Ramos (cell line): ENCODE measurements at regions not wholly inside any gene's neighbourhood (a gene's known extent, or its start where the extent isn't known, plus 50 kb on each side); places are given as distances from the start of the nearest gene placed in this dataset.
"Not testable (repeated sequence)": the region's sequence is repeated elsewhere in the genome, so short reads cannot be mapped to it uniquely, and the experiment has no call there.

Source experiments
- in situ Hi-C: fragments of 300-500 bp; cut with MboI; formaldehyde crosslinking; loops from one replicate; pipeline ENCODE4 v1.14.3; 2022; ENCODE audit warnings: low sequenced_read_pairs; ENCODE audit not compliant: unreplicated experiment

DNA sequence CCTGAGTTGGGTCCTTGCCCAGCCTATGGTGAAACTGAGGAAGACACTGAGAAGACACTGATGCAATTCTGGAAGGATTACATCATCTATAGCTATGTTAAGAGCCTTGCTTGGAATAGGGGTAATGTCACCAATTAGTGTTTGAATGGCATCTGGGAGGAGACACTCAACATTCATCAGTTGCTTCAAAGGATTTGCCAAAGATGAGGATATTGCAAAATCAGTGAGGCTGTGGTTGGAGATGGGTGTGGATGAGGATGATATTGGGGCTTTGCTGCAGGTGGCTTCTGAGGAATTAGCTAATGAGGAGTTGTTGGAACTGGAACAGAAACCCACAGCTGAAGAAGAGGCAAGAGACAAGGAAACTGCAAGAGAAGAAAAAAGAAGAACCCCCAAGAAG lies 146.7 kb upstream of the SP4 start:
- in situ Hi-C loops: loop anchor here (25.0 kb wide), 1 partner anchor 731 kb away; no protein-coding TSS in a partner anchor

DNA sequence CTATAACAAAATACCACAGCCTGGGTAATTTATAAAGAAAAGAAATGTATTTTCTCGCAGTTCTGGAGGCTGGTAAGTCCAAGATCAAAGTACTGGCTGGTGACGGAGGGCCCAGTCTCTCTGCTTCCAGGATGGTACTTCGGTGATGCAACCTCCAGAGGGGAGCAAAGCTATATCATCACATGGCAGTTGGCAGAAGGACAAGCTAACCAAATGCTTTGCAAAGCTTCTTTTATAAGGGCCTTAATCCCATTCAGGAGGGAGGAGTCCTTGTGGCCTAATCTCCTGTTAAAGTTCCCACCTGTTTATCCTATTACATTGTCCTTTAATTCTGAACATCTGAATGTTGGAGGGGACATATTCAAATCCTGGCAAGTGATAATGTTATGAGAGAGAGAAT lies 134.1 kb upstream of the SP4 start:
- in situ Hi-C loops: loop anchor here (25.0 kb wide), 1 partner anchor 719 kb away; no protein-coding TSS in a partner anchor

GRCh38 chr7:21299766-21300165 lies 128.1 kb upstream of the SP4 start:
- in situ Hi-C loops: loop anchor here (25.0 kb wide), 1 partner anchor 713 kb away; no protein-coding TSS in a partner anchor

GRCh38 chr7:21300692-21301091 lies 127.2 kb upstream of the SP4 start:
- in situ Hi-C loops: no loop called here

DNA sequence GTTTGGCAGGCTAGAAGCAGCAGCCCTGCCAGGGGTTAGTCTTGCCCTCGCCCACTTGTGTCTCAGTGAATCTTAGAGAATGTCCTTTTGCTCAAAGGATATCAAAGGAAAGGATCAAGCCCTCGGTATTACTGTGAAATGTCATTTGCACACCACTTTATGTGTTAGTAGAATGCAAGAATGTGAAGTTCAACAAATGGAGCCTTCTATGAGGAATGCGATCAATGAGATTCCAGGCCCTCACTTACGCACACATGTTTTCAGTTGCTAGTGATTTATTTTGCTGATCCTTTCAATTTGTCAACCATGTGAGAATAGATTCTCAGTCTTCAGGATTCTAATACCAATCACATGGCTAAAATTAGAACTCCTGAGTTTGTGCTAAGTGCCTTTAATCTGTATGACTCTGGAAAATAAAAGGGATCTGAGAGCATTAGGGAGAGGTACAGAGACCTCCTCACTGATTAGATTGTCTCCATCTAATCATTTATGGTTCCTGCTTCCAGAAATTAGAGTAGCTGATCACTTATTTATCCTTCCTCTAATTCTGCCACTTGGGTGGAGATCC lies 123.0 kb upstream of the SP4 start:
- in situ Hi-C loops: no loop called here

- in situ Hi-C loops: no loop called here
These were observed 122.2 kb upstream of the SP4 start for GRCh38 chr7:21305455-21306235.

- in situ Hi-C loops: no loop called here
These were observed 112.9 kb upstream of the SP4 start for GRCh38 chr7:21314954-21315353.

GRCh38 chr7:21317966-21318915 lies 109.6 kb upstream of the SP4 start:
- in situ Hi-C loops: no loop called here

DNA sequence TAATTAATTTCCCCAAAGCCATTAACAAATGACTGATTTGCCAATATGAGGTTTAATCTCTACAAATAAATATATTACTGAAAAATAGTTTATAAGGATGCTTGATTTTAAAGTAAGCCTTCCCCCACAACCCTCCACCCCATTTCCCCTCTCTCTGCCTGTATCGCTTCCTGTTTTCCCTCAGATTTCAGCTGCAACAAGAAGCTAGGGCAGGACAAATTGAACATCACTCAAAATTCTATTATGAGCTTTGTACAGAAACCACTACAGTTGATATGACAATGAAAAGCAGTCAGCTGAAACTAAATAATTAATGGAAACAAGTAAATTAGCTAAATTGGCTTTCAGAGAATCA lies 109.0 kb upstream of the SP4 start:
- in situ Hi-C loops: no loop called here

GRCh38 chr7:21326241-21326640 lies 101.6 kb upstream of the SP4 start:
- in situ Hi-C loops: no loop called here

- in situ Hi-C loops: no loop called here
These were observed 101.0 kb upstream of the SP4 start for GRCh38 chr7:21326921-21327320.

- in situ Hi-C loops: no loop called here
These were observed 100.2 kb upstream of the SP4 start for GRCh38 chr7:21327422-21328409.

DNA sequence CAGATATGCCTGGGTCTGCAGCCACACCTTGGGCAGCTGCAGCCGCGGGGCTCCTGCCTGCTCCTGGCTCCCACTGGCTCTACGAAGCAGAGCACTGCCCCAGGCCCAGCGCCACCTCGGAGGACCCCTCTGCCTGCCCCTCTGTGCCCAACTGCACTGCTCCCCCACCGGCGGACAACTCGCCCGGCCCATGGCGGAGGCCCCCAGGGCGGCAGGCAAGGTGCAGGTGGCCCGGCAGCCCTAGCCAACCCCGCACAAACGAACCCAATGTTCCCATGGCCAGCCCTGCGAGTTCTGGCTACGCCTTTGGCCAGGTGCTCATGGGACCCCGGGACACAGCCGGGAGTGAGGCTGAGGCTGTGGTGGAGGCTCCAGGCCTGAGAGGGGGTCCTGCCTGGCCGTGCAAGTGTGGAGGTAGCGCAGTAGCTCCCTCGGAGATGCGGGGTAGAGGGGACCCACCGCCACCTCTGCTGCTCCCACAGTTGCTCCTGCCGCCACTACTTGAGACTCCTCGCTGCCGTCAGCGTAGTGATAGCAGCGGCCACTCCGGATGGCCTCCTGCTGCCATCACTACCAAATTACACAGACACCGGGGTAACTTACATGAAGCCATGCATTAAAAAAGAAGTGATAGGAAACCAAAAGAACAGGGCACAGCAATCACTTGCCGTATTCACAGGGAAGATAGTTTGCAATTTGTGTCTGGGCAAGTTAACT lies 97.3 kb upstream of the SP4 start:
- in situ Hi-C loops: no loop called here

DNA sequence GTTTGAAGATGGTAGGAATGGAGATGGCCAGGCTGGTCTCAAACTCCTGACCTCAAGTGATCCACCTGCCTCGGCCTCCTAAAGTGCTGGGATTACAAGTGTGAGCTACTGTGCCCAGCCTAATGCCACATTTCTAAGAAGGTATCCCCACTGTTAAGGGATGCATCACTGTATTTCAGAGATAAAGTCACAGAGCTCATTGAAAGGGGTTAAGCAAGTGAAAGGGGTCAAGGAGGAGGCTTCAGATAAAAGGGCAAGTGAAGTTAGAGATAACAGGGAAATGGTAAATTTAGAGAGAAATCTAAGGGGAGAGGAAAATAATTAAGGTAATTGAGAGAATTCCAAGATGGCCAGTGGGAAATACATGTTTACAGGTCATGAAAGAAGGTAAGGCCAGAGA lies 93.0 kb upstream of the SP4 start:
- in situ Hi-C loops: no loop called here

DNA sequence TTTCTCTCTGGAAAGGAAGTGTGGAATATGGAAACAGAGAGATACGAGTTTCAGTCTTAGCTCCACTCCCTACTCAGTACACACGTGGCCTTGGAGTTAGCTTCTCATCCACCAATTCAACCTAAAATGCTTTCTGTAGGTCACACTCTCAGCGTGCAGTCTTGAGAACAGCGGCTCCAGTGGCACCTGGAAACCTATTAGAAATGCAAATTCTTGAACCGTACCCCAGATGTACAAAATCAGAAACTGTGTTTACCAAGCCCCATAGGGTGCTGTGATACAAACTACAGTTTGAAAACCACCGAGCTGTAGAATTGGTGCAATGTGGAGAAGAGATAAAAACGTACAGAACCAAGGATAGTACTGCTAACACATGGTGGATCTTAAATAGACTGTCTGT lies 91.1 kb upstream of the SP4 start:
- in situ Hi-C loops: no loop called here

- in situ Hi-C loops: no loop called here
These were observed 89.1 kb upstream of the SP4 start for GRCh38 chr7:21338728-21339164.

GRCh38 chr7:21344900-21345299 lies 83.0 kb upstream of the SP4 start:
- in situ Hi-C loops: not testable (repeated sequence)

DNA sequence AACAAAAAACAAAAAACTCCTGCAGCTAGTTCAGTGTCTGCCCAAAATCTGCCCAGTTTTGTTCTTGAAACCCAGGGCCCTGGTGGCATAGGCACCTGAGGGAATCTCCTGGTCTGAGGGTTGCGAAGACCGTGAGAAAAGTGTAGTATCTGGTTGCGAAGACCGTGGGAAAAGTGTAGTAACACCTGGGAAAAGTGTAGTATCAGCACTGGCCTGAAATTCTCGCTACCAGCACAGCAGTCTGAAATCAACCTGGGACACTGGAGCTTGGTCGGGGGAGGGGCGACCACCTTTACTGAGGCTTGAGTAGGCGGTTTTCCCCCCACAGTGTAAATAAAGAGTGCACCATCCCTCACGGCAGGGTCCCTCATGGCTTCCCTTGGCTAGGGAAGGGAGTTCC lies 82.5 kb upstream of the SP4 start:
- in situ Hi-C loops: no loop called here

GRCh38 chr7:21346297-21346696 lies 81.6 kb upstream of the SP4 start:
- in situ Hi-C loops: no loop called here
